Stimulated activated CD8-positive, alpha-beta memory T cell treated with anti-CD3 and anti-CD28 coated beads, Interleukin-15, amount 100 ng/mL, for 48 hours (primary cell): ENCODE measurements at regions not wholly inside any gene's neighbourhood (a gene's known extent, or its start where the extent isn't known, plus 50 kb on each side); places are given as distances from the start of the nearest gene placed in this dataset.
"Not testable (repeated sequence)": the region's sequence is repeated elsewhere in the genome, so short reads cannot be mapped to it uniquely, and the experiment has no call there.

Experiments
- DNase-seq, 2 donors: peaks; one replicate each; pipeline ENCODE4 v3.0.0-alpha.2; 2020; ENCODE audit warnings: low read depth in 2 of 2

DNA sequence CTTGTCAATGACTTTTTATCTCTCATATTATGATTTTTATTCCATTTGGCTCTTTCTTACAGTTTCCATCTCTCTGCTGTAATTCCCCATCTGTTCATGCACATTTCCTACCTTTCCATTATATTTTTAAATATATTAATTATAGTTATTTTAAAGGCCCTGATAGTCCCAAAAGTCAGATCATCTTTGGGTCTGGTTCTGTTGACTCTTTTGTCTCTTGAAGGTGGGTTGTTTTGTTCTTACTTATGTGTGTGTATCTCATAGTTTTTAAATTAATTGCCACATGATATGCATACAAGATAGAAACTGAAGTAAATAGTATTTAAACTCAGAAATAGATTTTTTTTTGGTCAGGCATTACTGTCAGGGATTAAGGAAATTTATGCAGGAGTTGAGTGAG is 178.0 kb upstream of the AJAP1 start:
- no peak for DNase-seq

DNA sequence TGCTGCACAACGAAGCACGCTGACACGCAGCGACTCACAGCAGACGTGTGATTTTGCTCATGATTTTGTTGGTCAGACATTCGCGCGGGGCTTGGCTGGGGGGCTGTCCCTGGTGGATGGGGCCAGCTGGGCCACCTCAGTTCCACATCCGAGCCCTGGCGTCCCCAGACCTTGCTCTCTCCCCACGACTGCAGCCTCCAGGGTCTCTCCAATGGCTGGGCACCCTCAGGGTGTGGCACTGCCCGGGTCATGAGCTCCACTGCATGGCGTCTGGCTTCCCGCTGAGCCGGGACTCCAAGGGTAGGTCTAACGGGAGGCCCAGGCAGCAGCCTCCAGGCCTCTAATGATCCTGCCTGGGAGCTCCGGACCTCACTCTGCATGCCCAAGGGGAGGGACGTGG is 173.0 kb upstream of the AJAP1 start:
- no peak for DNase-seq

DNA sequence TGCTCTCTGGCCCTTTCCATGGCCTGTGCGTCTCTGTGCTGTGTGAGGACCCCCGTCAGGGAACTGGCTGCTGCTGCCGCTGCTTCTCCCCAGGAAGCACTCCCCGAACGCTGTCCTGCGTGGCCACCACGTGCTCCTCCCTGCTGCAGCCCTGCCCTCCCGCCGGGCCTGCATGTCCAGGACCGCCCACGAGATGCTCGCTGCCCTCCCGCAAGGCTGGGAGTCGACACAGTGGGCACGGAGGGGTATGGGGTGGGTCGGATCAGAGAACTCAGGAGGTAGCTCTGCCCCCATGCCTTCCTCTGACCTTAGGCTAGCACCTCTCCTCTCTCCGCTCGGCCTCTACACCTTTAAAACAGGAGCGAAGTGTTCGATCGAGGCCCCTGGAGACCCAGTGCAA is 171.9 kb upstream of the AJAP1 start:
- DNase-seq, result no peak

DNA sequence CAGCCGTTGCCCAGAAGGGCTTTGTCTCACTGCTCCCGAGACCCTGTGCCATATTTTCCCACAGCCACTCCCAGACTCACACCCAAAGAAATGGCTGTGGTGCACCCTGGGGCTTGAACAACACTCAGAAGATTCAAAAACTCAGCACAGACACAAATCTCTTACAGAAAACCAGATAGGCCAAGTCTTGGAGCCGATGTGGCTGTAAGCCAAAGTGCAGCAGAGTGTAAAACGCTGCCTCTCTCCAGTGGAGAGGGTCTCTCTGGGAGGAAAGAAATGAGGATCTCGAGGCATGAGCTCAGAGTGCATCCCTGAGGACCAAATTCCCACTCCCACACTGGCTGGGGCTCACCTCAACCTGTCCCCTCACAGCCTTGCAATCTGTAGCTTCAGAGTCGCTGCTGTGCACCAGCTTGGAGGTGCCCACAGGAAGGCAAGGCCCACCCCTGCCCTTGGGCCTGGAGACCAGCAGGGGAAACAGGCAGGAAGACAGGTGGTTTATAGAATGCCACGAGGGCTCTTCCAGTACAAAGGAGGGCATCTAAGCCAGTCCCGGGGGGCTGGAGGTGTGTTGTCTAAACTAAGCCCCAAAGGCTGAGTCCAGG is 171.3 kb upstream of the AJAP1 start:
- no peak for DNase-seq

DNA sequence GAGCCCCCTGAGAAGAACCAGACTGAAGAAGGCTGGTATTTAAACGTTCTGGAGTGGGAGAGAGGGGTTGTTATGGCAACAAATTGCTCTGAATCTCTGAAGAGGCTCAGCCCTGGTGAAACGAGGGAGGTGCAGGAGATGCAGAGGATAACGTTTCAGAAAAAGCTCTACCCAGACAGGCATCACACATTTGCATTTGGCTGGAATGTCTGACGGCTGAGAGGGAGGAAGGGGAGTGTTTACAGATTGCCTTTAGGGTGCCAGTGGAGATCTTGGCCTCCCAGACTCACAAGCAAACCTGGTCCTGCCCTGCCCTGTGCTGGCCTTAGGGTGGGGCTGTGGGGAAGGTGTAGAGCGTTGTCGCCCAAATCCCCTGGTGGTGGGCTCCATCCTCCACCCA is 169.0 kb upstream of the AJAP1 start:
- DNase-seq, result no peak

DNA sequence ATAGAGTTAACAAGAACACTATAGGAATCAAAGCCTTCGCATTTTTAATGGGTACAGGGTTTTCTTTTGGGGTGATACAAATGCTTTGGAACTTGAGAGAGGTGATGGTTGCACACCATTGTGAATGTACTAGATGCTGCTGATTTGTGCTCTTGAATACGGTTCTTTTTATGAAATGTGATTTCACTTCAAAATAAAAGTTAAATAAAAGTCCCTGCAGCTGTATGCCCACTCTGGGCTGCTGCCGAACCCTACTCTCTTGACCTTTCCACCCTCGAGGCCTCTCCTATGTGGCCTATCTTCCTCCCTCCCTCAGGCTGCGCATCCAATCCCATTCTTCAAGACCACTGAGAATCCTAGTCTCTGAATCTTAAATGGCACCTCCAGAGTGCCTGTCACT is 168.5 kb upstream of the AJAP1 start:
- no peak for DNase-seq

DNA sequence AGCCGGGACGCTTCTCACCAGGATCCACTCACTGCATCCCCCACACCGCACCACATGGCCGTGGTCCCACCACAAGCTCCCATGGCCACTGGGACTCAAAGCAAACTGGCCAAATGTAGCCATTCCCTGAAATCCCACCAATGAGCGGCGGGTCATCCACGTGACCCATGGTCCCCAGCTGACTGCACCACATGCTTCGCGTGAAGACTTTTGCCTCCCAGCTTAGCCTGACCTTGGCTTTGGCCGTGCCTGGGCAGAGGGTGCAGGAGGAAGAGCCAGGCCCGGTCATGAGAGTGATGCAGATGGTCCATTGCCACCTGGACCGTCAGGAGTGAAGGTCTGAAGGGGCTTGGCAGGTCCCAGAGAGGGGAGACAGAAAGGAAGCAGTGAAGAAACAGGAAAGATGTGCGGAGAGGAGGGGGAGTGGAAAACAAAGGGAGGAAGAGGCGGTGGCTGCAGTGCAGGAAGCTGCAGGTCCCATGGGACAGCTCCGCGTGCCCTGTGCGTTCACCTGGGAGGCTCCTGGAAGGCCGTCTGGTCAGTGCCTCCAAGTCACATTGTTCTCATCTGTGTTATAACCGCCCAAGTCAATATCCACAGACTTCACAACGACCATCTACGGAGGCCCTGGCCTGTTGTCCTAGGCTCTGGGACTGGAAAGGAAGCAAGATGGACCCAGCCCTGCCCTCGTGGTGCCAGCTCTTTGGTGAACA is 167.8 kb upstream of the AJAP1 start:
- no peak for DNase-seq

DNA sequence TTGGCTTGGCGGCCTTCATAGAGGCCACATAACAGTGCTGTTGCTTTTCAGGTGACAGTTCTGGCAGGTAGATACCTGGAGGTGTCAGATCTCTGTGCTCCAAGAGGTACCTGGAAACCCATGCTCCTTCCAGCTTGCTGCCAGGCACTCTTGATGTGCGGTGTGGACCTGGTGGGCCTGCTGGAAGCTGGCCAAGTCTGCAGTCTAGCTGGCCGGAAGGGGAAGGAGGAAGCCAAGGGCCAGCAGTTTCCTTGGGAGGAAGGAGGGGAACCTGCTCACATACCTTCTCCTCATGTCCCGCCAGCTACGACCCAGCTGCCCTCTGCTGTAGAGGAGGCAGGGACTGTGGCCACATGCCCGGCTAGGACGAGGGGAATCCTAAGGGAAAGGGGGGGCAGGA is 166.4 kb upstream of the AJAP1 start:
- DNase-seq, result no peak

DNA sequence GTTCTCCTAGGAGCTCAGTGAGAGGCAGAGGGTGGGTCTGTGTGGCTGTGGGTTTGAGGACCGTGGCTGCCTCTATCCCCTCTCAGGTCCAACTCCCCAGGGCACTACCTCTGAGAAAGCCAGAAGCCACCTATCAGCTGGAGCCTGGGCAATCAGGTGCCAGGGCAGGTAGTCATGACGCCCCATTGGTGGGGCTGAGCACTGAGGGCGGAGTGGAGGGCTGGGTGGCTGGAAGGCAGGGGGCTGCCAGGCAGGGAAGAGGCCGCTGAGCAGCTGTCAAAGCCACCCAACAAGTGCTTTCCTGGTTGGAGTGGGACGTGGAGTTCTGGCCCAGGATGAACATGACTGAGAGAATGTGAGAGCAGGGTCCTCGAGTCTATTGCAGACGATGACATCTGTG is 164.9 kb upstream of the AJAP1 start:
- DNase-seq, result no peak

DNA sequence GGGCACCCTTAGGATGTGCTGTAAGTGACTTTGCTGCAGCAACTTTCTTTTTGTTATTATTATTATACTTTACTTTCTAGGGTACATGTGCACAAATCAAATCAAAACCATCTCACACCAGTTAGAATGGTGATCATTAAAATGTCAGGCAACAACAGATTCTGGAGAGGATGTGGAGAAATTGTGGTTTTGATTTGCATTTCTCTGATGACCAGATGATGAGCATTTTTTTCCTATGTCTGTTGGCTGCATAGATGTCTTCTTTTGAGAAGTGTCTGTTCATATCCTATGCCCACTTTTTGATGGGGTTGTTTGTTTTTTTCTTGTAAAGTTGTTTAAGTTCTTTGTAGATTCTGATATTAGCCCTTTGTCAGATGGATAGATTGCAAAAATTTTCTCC is 164.4 kb upstream of the AJAP1 start:
- not testable (repeated sequence) for DNase-seq

DNA sequence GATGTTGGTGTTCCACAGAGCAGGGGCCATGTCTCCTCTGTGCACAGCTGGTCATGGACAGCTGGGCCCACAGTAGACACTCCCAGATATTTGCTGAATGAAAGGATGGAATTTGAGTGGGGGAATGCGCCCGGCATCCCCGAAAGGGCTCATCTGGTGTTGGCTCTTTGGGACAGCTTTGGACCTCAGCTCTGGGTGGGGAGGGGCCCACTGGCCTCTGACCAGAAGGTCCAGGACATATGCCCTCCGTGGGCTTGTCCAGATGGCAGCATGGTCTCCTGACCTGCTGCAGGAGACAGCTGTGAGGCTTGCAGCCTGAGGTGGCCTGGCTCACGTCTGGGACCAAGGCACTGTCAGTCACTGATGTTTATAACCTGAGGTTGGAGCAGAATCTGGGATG is 160.4 kb upstream of the AJAP1 start:
- no peak for DNase-seq

DNA sequence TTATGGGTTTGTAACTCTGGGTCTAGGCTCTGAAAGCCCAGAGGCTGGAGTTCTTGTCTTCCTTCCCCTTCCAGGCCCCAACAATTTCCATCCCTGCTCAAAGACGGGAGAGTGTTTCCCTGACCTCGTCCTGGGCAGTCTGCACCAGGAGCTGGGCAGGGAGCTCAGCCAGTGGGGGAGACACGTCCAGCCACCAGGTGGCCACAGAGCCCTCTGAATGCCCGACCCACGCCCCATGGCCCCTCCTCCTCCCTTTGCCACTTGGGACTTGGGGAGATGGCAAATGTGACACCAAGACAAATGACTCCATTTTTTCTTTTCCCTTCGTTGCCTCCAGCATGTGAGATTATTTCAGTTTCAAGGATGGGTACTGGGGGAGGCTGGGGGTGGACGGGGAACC is 159.9 kb upstream of the AJAP1 start:
- DNase-seq, result no peak

DNA sequence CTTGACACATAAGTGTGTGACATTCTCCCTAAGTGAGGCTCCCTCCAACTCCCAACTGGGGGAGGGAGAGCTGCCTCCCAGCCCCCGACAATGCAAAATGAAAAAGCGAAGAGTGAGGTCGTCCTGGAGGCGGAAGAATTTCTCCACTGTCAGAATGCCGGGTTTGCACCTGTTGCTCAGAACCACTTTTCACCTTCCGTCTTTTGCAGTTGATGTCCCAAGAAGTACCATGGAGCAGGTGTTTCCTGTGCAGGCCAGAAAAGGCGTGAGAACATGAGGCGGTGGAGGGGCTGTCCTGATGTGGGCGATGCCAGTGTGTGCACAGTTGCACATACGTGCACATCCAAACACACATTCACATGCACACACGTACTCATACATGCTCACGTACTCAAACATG is 158.6 kb upstream of the AJAP1 start:
- no peak for DNase-seq

DNA sequence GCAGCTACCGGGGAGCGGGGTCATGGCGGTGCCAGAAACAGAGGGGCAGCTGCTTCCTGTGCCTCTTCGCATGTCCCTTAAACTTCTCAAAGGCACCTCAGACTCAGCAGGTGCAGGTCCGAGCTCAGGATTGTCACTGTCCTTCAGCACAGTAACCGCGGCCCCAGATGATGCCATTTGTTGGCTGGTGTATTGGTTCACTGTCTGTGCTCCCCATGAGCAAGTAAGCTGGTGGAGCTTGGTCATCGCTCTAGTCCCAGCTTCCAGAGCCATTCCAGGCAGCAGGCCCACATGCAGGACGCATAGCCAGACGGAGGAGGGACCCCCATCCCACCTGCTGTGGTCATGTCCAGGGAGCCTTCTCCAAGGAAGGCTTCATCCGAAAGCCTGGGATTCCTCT is 154.0 kb upstream of the AJAP1 start:
- DNase-seq, result no peak

DNA sequence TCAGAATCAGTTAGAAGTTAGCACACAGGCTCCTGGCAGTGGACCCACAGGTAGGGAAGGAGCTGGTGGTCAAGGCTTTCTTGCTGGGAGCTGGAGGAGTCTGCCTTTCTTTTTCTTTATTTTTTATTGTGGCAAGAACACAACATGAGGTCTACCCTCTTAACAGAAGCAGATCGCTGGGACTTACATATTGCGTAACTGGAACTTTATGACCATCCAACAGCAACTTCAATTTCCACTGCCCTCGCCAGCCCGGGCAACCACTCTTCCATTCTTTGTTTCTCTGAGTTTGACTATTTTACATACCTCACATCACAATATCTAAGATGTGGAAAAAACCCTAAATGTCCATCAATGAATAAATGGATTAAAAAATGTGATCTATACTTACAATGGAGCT is 147.8 kb upstream of the AJAP1 start:
- no peak for DNase-seq

DNA sequence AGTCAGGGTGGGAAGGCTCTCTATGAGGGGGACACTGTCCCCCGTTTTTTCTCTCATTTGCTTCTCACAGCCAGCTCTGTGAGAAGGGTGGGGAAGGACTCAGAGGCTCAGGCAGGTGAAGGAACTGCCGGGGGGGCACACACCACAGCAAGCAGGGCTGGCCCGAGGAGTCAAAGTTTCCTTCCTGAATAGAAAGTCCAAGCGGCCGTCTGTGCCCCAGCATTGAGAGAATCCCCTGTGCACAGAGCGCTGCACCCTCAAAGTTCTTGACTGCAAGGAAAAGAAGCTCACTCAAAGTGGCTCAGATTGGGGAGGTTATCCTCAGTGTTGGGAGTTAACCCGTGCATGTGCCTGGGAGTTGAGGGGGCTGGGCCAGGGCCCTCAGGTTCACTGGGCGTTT is 145.2 kb upstream of the AJAP1 start:
- no peak for DNase-seq

DNA sequence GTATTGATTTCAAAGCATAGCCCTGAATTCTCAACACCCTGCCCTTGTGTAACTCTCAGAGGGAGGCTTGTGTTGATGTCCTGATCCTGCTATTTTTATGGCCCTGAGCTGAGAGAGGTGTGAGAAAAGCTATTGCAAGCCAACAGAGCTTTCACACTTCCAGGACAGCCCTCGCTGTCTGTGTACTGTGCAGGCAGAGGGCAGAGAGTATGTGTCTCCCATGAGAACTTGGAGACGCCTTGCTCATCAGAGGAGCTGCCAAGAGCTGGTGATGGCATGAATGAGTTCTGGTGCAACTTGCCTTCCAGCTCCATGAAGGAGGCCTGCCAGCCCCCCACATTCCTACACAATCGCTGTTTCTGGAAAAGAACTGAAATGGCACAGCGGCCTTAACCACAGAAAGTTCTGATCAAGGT is 144.1 kb upstream of the AJAP1 start:
- DNase-seq, result no peak

DNA sequence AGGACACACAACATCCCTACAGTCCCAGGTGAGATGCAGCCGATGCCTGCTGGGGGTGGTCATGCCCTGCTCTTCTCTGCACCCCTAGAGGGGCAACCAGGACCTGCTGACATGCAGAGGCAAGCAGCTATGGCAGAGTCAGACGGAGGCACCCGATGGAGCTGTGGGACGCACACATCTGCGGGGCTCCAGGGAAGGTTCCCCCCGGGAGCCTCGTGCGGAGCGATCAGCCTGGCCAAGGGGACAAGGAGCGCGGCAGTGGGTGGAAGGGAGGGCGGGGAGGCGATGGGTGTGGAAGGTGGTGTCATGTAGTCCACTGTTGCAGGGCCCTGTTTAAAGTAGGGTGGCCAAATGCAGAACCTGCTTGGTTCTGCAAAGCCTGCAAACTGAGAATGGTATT is 143.0 kb upstream of the AJAP1 start:
- no peak for DNase-seq

DNA sequence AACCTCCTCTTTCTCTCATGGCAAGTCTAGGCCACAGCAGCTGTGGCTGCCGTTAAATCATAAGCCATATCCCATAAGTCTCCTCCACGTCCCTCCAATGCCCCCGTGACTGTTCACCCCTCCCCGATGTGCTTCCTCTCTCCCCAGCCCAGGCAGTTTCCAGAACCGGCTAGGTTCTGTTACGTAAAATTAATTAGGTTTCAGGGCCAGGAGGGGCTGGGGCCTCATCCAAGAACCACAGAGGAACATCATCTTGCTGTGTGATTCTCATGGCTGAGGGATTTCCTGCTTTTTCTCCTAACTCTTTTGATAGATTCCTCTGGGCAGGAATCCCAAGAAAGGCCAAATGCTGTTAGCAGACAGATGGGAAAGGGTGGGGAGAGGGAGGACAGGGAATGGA is 141.8 kb upstream of the AJAP1 start:
- no peak for DNase-seq

DNA sequence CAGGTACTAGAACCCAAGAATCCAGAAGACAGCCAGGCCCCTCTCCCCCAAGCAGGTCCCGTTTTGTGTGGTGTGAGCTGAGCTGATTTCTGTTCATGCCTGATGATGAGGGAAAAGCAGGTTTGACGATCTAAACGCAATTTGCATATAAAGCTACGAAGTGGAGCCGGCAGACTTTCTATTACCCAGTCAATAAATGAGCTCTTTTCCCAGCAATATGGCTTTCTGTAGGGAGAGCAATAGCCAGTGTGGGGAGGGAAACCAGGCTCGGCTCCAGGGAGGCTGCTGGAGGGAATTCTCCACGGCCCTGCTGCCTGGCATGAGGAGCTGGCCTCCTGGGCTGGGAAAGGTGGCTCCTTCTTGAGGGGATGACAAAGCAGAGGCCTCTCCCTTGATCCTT is 140.7 kb upstream of the AJAP1 start:
- DNase-seq, result no peak

DNA sequence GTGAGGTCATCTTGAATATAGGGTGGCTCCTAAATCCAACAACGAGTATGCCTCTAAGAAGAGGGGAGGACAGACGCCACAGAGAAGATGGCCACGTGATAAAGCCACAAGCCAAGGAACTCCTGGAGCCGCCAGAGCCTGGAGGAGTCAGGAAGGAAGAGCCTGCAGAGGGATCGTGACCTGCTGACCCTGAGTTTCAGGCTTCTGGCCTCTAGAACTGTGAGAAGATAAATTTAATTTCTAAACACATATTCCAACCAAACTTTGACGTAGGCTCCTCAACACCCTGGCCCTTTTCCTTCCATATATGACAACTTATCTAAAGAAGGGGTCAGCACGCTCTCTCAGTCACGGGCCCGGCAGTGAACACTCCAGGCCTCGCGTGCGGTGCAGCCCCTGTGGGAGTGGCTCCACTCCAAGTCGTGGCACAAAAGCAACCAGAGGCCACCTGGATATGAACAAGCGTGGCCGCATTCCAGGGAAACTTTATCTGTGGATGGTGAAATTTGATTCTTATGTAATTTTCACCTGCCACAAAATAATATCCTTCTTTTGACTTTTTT is 138.6 kb upstream of the AJAP1 start:
- DNase-seq, result no peak

DNA sequence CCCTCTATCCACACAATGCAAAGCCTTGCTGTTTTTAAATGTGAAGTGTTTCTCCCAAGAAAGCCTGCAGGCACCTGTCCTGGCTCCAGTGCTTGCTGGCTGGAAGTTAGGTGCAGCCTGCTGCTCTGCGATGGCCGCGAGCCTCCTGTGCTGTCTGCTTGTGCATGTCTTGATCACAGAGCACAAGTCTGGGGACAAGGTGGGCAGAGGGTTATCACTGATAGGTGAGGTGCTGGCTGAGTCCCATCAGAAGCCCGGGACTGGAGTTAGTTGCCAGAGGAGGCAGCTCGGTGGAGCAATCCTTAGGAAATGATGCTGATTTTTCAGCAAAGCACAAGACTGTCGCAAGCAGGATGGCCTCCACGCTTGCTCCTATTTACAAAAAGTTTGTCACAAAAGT is 137.8 kb upstream of the AJAP1 start:
- DNase-seq, result no peak

DNA sequence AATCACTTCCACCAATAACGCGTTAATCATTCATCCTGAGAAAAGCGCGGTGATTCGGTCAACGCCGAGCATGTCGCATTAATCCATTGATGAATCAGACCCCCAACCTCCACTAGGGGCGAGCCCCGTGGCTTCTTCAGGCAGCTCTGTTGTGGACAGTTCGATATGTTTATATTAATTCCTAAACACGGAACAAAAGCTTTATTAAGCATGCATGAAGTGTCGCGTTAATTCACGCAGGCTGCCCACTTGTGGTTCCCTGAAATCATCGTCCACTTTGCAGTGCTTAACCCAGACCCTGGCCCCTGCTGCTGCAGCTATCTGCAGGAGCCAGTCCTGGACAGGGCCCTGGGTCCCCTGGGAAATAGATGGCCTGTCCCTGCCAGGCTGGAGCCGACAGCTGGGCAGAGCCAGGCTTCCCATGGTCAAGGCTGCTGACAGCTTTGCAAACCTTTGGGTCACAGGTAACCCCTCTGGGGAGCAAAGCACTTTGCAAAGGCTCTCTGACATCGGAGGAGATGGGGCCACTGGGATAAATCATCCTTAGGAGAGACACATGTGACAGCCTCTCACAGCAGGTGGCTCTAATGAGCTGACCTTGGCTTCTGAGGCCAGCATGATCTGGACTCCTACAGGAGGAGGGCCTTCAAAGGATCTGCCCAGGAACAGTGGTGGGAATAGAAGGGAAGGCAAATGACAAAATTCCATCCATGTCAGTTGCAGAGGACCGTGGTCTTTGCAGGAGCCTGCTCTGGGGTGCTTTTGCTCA is 137.0 kb upstream of the AJAP1 start:
- no peak for DNase-seq
